ENCODE measurements at regions not wholly inside any gene's neighbourhood (a gene's known extent, or its start where the extent isn't known, plus 50 kb on each side); places are given as distances from the start of the nearest gene placed in this dataset.
"Not testable (repeated sequence)": the region's sequence is repeated elsewhere in the genome, so short reads cannot be mapped to it uniquely, and the experiment has no call there.

- H3K36me3 Mint-ChIP-seq; H3K4me3 Mint-ChIP-seq; H3K27ac Mint-ChIP-seq; DNase-seq; H3K27me3 Mint-ChIP-seq (ENCODE audit: low read depth in 3 of 3); H3K4me1 Mint-ChIP-seq: not testable (repeated sequence)
- H3K9me3 Mint-ChIP-seq, result peaks cover 5 to 22% (median 6%) of the 10 kb centered on the region in 6 donors
Observed at GRCh38 chr3:192066253-192066652, 605.3 kb downstream of the PYDC2 start.

GRCh38 chr3:192068464-192069254, 607.7 kb downstream of the PYDC2 start:
- Mint-ChIP-seq H3K4me3 (no peak overlapping the region), H3K36me3 (no peaks in the 10 kb centered on the region), H3K4me1 (no peaks in the 10 kb centered on the region), H3K27me3 (ENCODE audit: low read depth in 3 of 3) (peaks cover 0 to 3% (median 2%) of the 10 kb centered on the region in 3 donors), H3K27ac (no peak overlapping the region), H3K9me3 (peaks cover 6 to 39% (median 13%) of the 10 kb centered on the region in 6 donors)
- no peak for DNase-seq

- Mint-ChIP-seq H3K27me3 (ENCODE audit: low read depth in 3 of 3) (peaks cover 0 to 1% (median 0%) of the 10 kb centered on the region in 3 donors), H3K9me3 (peaks cover 6 to 66% (median 27%) of the 10 kb centered on the region in 6 donors), H3K4me1 (no peaks in the 10 kb centered on the region), H3K36me3 (no peaks in the 10 kb centered on the region), H3K27ac (no peak overlapping the region), H3K4me3 (no peak overlapping the region)
- DNase-seq, result no peak
Observed at GRCh38 chr3:192077795-192078497, 617.0 kb downstream of the PYDC2 start.

GRCh38 chr3:192079098-192079497, 618.1 kb downstream of the PYDC2 start:
- no peak for DNase-seq
- Mint-ChIP-seq H3K4me1 (no peaks in the 10 kb centered on the region), H3K4me3 (no peak overlapping the region), H3K27me3 (ENCODE audit: low read depth in 3 of 3) (no peaks in the 10 kb centered on the region), H3K27ac (no peak overlapping the region), H3K9me3 (peaks cover 6 to 55% (median 25%) of the 10 kb centered on the region in 6 donors), H3K36me3 (no peaks in the 10 kb centered on the region)

GRCh38 chr3:192080336-192080735, 619.4 kb downstream of the PYDC2 start:
- H3K4me3 Mint-ChIP-seq, result no peak overlapping the region
- no peak for DNase-seq
- H3K27ac Mint-ChIP-seq, result no peak overlapping the region
- no peaks in the 10 kb centered on the region for H3K27me3 Mint-ChIP-seq (ENCODE audit: low read depth in 3 of 3)
- H3K36me3 Mint-ChIP-seq, result no peaks in the 10 kb centered on the region
- no peaks in the 10 kb centered on the region for H3K4me1 Mint-ChIP-seq
- H3K9me3 Mint-ChIP-seq, result peaks cover 6 to 49% (median 27%) of the 10 kb centered on the region in 6 donors

GRCh38 chr3:192082730-192083660, 622.0 kb downstream of the PYDC2 start:
- Mint-ChIP-seq H3K36me3 (no peaks in the 10 kb centered on the region), H3K27ac (no peak overlapping the region), H3K27me3 (ENCODE audit: low read depth in 3 of 3) (no peaks in the 10 kb centered on the region), H3K9me3 (peaks cover 0 to 47% (median 18%) of the 10 kb centered on the region in 6 donors), H3K4me3 (no peak overlapping the region), H3K4me1 (no peaks in the 10 kb centered on the region)
- no peak for DNase-seq
